NCI-H774 (cell line): ENCODE measurements at regions not wholly inside any gene's neighbourhood (a gene's known extent, or its start where the extent isn't known, plus 50 kb on each side); places are given as distances from the start of the nearest gene placed in this dataset.
"Not testable (repeated sequence)": the region's sequence is repeated elsewhere in the genome, so short reads cannot be mapped to it uniquely, and the experiment has no call there.

Experiments
- DNase-seq: peaks from one replicate; lab custom pipeline; 2025; lab: John Stamatoyannopoulos, UW

DNA sequence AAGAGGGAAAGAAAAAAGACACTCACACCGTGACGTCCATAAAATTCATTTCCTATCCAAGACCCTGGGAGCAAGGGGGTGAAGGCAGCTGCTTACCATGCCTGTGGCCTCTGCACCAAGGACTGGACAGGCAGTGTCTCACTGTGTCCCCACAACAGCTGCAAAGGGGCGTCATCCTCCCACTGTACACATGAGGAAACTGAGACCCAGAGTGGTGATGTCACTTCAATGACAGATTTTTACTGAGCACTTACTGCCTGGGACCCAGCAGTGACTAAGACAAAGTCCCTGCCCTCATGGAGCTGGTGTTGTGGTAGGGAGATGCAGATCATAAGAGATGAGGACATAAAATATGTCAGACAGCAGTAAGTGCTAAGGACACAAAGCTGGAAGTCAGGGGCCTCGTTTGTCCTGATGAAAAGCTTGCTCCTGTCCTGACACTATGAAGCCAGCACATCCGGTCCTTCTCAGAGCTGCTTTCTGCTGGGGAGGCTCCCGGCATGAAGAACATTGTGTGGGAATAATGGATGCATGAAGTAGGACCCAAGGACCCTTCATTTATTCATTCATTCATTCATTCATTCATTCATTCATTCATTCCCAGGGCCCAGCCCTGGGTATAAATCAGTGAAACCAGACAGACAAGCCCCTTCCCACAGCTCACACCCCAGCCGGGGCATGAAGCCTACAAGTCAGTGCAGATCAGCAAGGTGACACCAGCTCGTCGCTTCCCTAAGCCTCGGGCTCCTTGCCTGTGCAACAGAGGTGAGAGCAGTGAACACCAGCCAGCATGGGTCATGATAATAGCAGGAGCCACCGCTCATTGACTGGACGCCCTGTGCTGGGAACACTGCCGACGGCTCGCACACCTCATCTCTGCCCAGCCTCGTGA lies 473.7 kb downstream of the MATN1 start:
- no peak for DNase-seq

DNA sequence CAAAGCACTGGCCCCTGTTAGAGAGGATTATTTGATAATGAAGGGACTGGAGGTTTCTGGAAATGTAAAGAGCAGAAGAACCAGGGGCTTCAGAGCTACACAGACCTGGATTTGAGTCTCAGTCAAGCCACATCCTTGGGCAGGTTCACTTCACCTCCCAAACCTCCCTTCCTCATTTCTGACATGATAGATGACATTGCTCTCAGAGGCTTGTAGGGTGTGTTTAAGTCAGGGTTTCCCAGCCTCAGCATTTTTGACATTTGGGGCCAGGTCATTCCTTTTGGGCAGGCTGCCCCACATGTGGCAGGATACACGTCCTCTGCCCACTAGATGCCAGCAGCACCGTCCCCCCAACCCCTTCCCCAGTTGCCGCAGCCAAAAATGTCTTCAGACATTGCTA lies 474.6 kb downstream of the MATN1 start:
- DNase-seq, result no peak

DNA sequence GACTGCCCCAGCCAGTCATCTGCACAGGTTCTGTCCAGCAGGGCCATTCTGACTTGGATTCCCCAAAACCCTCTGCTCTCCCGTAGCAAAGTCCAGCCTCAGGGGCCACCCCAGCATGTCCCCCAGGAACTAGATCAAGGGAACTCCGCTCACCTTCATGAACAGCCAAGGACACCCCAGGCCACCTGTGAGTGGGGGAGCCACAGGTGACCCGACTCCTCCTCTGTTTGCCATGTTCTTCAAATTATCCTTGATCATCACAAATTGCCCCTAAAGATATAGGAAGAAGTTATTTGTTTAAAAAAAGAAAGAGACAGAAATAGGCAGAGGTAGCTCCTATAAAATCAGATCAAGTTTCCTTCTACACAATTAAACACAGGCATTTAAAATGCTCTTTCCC lies 475.0 kb downstream of the MATN1 start:
- DNase-seq, result no peak

DNA sequence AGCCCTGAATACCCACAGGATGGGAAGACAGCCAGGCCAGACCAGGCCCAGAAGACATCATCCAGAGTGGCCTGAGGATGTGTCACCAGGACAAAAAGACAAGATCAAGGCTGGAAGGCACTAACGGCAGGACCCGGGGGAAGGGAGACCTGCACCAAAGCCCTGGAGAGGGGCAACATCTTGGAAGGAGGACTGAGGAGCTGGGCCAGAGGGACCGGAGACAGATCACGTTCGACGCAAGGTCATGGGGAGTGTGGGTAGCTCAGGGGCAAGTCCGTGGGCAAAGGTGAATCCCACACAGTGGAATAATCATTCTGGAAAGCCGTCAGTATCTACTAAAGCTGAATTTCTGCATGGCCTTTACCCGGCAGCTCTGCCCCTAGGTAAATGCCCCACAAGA lies 478.6 kb downstream of the MATN1 start:
- no peak for DNase-seq

DNA sequence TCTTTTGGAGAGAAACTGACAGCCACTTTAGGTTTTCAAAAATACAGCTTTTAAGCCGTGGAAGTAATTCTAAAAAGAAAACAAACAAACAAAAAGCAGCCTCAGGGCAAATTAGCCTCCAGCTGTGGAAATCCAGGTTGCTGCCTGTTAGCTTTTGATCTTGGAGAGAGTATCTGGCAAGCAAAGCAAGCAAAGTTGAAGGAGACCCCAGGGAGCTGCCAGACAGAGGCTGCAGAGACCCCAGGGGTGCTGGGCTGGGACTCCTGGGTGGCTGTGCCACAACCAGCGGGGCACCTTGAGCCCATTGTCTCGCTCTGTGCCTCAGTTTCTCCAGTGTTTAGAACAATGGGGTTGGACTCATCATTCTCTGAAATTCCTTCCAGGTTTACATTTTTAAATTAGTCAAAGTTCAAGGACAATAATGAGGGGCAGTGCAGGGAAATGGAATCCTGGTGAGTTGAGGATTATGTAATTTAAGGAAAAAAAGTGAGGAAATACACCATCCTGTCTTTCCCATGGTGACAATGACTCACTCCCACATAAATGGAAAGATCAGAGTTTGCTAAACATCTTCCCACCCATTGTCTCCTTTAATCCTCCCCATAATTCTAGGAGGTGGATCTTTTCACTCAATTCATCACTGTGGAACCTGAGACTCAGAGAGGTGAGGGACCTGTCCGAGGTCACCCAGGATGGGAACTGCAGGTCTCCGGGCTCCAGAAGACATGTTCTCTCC lies 480.5 kb downstream of the MATN1 start:
- DNase-seq, result no peak

DNA sequence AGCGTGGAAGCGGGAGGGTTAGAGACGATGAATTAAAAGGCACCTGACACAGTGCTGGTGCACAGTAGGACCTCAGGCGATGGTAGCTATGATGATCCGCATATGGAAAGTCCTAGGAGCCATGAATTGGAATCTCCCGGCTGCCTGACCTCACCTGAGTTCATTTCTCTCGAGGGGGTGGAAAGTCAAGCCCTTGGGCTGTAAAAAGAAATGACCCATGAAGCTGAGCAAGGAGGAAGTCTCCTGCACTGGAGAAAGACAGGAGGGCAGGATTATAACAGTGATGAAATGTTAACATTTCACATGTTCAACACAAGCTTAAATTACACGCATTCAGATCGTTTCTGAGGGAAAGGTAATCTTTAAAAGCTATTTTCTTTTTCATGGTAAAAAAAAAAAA lies 481.2 kb downstream of the MATN1 start:
- DNase-seq, result no peak

DNA sequence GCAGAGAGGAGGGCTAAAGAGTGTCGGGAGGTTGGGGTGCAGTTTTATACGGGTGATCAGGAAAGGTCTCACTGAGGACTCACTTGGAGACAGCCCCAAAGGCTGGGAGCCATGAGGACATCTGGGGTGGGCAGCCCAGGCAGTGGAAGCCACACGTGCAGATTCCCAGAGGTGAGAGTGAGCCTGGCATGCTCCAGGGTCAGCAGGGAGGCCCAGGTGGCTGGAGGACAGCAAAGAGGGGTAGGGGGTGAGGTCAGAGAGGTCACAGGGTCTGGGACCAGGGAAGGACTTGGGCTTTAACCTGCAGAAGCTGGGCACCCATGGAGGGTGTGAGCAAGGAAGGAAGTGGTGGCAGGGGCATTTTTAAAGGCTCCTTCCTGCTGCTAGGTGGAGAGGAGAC lies 481.7 kb downstream of the MATN1 start:
- no peak for DNase-seq

DNA sequence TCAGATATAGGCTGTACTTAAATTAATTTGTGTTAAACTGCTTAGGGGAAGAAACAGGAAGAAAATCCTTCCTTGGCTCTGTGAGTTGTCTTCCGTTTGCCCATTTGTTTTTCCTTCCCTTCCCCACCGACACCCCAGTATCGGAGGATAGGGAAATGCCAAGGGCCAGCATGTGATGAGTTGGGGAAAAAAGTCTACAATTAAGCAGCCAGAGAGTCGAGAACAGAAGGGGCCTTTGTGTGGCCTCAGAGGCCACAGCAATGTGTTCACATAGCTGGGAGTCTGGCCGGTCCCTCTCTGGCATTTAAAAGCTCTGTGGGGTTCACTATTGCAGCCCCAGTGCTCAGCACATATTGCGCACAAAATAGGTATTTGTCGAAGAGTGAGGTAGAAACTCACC lies 489.3 kb downstream of the MATN1 start:
- DNase-seq, result no peak

DNA sequence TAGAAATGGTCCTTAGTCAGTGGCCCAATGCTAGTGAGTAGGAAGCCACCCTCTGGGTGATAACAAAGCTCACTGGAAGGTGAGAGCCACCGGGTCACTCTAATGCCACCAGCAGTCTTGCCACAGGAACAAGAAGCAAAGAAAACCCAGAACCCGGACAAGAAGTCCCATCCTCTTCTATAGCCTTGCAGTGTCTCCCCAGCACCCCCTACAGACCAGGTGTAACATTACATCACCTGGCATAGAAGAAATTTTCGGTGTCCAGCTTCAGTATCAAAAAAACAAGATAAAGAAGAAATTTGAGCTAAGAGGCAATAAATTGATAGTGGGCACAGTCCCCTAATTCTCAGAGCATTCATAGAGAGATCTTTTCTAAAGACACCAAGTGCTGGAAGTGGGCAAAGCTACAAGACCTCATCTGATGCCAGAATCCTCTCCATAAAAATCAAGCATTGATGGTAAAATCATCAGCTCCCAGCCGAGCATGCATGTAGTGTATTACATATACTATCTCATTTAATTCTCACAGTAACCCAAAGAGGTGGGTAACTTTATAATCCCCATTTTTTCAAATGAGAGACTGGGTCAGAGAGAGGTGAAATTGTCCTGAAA lies 491.0 kb downstream of the MATN1 start:
- DNase-seq, result no peak

DNA sequence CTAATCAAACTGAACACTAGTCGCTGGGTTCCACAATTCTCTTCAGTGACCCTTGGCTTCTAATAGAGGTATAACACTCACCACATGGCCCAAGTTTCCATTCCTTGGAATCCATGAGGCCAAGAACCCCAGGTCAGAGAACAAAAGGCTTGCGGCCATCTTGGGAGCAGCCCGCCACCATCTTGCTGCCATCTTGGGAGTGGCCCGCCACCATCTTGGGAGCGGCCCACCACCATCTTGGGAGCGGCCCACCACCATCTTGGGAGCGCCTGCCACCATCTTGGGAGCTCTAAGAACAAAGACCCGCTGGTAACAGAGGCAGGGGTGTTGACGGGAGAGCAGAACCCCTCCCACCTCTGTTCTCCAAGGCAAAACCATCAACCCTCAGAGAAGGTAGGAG lies 493.4 kb downstream of the MATN1 start:
- no peak for DNase-seq

DNA sequence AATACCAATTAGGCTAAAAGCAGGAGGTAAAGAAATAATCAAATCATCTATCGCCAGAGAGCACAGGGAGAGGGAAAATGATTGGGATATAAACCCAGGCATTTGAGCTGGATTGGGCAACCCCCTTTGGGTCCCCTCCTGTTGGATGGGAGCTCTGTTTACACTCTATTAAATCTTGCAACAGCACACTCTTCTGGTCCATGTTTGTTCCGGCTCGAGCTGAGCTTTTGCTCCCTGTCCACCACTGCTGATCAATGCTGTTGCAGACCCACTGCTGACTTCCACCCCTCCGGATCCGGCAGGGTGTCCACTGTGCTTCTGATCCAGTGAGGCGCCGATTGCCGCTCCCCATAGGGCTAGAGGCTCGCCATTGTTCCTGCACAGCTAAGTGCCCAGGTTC lies 493.8 kb downstream of the MATN1 start:
- no peak for DNase-seq

DNA sequence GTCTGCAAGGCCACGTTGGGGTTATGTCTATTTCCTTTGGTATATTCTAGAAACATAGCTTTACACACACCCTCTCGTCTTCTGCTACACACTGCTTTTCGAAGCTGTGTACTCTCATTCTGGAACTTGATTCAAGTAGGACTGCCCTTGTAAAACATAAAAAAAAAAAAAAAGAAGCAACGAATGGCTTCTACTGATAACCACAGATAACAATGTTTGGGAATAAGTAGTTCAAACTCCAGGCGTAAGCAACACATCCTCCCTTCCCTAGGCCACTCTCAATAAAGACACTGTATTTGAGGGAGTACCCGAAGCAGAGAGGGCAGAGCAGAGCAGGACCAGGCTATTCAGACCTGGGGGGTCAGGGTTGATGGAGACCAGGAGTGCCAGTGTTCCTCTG lies 496.7 kb downstream of the MATN1 start:
- DNase-seq, result no peak

DNA sequence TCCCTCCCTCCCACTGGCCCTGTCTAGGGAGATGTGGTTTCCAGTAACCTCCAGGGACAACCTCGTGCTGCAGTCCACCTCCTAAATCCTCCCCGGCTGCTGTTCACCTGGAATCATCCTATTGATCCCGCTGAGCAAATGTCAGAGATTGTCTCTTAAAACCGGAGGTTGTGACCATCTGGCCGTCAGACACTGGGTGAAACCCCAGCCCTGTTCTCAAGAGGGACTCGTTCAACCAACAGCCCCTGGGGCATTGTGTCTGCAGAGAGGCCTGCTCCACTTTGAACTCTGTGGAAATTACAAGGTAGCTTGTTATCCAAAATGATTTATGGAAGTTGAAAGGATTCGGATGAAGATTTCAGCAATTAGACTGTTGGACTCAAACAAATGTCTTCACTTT lies 498.0 kb downstream of the MATN1 start:
- no peak for DNase-seq

DNA sequence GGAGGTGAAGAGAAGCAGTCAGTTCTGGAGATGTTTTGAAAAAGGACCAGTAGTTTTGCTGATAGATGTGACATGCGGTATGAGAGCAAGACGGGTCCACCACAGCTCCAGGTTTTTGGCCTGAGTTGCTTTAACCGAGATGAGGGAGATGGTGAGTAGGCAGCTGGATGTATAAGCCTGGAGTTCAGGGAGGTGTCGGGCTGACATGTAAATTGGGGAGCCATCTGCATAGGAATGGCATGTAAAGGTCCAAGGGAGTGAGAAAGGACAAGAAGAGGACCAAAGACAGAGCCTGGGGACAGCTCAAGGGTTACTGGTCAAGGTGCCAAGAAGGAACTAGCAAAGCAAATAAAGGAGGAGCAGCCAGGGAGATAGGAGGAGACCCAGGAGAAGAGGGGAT lies 503.7 kb downstream of the MATN1 start:
- DNase-seq, result no peak

DNA sequence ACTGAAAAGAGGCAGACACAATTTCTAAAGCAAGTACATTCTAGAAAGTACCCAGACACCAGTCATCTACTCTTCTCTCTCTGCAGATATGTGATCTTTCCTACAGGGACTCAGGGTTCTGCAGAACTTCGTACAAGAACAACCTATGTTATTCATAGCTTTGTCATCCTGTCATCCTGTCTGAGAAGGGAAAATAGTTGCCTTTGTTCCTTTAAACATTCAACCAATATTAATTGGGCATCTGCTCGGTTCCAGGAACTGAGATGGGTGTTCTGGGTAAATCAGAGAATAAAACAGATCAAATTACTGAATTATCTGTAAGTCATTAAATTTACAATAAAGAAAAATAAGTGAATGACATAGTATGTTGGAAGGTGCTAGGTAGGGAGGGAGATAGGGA lies 504.9 kb downstream of the MATN1 start:
- DNase-seq, result no peak

DNA sequence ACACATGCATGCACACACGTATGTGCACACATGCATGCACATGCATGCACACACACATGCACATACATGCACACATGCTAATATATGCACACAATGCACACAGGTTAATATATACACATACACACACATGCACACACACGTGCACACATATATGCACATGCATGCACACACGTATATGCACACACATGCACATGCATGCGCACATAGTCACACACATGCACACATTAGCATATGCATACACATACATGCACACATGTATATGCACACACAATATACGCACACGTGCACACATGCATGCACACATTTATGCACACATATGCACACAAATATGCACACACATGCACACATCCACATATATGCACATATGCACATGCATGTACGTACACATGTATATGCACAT lies 506.8 kb downstream of the MATN1 start:
- DNase-seq, result no peak

DNA sequence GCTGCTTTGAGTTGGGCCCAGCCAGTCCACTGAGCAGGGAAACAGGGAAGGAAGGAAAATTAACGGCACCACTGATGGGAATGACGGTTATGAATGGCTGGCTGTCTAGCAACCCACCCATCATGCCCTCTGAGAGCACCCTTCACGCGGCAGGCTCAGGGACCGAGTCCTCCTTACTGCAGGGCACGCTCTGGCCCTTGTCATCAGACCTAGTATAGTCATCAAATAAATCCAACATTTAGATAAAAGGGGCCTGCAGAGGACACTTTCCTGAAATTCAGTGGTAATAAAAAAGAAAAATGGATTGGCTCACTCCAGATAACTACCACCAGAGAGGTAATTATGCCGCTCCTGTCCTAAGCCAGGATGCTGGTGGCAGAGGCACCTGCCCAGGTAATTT lies 509.4 kb downstream of the MATN1 start:
- no peak for DNase-seq

DNA sequence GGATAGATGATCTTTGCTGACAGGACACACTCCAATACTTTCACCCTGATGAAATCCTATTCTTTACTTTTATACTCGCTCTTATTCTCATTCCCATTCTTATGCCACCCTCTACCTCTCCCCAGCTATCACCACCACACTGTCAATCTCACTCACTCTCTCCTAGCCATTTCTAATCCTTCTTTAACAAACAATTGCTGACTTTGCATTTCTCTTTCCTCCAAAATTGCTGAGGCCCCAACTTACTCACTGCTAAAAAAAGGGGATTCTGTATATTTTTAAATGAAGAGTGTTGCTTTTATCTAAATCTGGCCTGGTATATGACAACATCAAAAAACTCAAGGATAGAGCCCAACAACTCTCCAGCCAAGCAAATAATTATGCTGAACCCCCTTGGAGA lies 515.4 kb downstream of the MATN1 start:
- DNase-seq, result not testable (repeated sequence)

DNA sequence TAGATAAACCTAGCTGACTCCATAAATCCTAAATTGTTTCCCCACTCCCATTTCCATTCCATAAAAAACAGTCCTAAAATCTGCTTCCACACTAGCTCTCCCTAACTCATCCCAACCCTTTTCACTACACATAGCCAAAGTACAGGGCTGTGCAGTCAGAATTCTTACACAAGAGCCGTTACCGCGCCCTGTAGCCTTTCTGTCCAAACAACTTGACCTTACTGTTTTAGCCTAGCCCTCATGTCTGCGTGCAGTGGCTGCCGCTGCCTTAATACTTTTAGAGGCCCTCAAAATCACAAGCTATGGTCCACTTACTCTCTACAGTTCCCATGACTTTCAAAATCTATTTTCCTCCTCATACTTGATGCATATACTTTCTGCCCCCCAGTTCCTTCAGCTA lies 516.8 kb downstream of the MATN1 start:
- DNase-seq, result not testable (repeated sequence)

DNA sequence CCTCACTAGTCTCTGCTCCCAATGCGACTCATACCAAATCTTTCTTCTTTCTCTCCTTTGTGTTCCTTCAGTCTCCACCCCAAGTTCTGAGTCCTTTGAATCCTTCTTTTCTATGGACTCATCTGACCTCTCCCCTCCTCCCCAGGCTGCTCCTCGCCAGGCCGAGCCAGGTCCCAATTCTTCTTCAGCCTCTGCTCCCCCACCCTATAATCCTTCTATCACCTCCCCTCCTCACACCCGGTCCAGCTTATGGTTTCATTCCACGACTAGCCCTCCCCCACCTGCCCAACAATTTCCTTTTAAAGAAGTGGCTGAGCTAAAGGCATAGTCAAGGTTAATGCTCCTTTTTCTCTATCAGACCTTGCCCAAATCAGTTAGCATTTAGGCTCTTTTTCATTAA lies 518.5 kb downstream of the MATN1 start:
- DNase-seq, result not testable (repeated sequence)

DNA sequence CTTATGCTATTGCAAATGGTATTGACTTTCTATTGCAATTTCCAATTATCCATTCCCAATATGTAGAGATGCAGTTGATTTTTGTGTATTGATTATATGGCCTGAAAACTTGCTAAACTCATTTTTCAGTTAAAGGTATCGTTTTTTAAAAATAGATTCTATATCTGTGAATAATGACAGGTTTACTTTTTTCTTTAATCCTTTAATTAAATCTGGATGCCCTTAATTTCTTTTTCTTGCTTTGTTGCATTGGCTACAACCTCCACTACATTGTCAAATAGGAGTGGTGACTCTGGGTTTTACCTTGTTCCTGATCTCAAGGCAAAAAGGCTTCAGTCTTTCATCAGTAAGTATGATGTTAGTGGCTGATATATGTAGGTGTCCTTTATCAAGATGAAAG lies 522.4 kb downstream of the MATN1 start:
- no peak for DNase-seq

DNA sequence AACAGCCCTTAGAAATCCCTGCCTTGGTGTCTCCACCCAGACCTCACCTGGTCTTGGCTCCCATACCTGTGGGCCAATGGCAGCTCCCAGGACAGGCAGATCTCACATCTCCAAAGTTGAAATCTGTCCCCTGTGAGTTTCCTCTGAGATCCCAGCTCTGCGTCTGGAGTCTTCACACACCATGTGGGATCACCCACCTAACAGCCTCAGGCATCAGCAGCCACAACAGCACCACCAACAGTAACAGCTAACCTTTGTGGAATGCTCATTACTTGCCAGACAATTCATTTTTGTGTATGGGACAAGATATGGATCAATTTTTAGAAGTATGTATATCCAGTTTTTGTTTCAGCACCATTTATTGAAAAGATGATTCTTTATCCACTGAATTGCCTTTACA lies 523.2 kb downstream of the MATN1 start:
- no peak for DNase-seq

DNA sequence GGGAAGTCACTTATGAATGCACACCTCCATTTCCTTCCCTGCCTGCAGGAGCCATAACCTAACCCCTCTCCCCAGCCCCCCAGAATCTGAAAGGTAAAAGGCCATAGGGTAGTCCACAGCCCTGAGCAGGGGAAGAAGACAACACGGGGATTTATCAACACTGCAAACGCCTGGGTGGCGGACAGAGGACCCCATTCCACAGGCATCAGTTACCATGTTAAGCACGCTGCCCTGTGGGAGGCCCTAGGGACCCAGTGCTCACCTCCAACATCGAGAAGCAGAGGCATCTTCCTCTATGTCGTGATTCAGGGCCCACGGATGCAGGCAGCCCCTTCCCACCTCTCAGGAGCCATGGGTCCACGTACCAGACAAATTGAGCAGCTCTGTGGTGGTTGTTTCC lies 523.8 kb downstream of the MATN1 start:
- no peak for DNase-seq
